Pancreas (tissue), 10 donors: ENCODE measurements at regions not wholly inside any gene's neighbourhood (a gene's known extent, or its start where the extent isn't known, plus 50 kb on each side); places are given as distances from the start of the nearest gene placed in this dataset.

Experiments used
- ATAC-seq, 4 donors: fragments of 200-7000 bp; cut with Tn5 transposase; one replicate each; pipeline versions ENCODE4 v1.8.0 to v1.9.1; 2020; ENCODE audit warnings: mild to moderate bottlenecking in 4 of 4, moderate library complexity in 4 of 4
- DNase-seq, 6 donors: peaks; one replicate each; pipeline ENCODE4 v3.0.0-alpha.2; 2020
- FAIRE-seq: peaks from 2 replicates; lab custom pipeline; 2012; peaks lifted over from hg19 to GRCh38; lab: Jason Lieb, UNC
- H3K27ac ChIP-seq, 4 donors: fragments of 200-600 bp; sonication (generic); 1 replicate in 3 of 4; 2 replicates in 1 of 4; pipeline versions ENCODE4 v1.5.0 to v1.8.0; 2020
- H3K27me3 ChIP-seq, 4 donors: fragments of 200-600 bp; one replicate each; pipeline ENCODE4 v1.8.0; 2021
- H3K36me3 ChIP-seq, 3 donors: fragments of 200-600 bp; sonication (generic) in 1 of 3; one replicate each; pipeline versions ENCODE4 v1.5.0 to v1.8.0; 2020 to 2021
- H3K4me1 ChIP-seq, 3 donors: fragments of 200-600 bp; one replicate each; pipeline ENCODE4 v1.8.0; 2021
- H3K4me3 ChIP-seq, 4 donors: fragments of 200-600 bp; sonication (generic) in 2 of 4; one replicate each; pipeline versions ENCODE4 v1.5.0 to v1.8.0; 2020 to 2021
- H3K9me3 ChIP-seq, 4 donors: fragments of 200-600 bp; one replicate each; pipeline ENCODE4 v1.8.0; 2021
- CTCF ChIP-seq, 4 donors: fragments of 200-600 bp; sonication (generic) in 3 of 4; IDR thresholded peaks; one replicate each; pipeline versions ENCODE4 v1.5.0 to v1.8.0; 2021; ENCODE audit warnings: antibody characterized with exemption in 4 of 4
- WGBS, 2 donors: extraction: QIAGEN DNeasy Blood & Tissue Kit; methylation state at CpG; one replicate each; pipeline ENCODE4 v1.1.7; 2013; 5-methylcytosine and 5-hydroxymethylcytosine counted together
- intact Hi-C, 3 donors: fragments of 100-400 bp; cut with DNase I; formaldehyde crosslinking; loops; one replicate each; pipeline versions ENCODE4 v1.11.1 to v1.14.2; 2022
- donor health status: healthy with polysubstance abuse.
- donor health status: DM: no; HTN: no; CAD: no; lungs with moderate emphysema.
- donor health status: DM: no; HTN: no; CAD: no.
- donor health status: control.
- donor health status: control.
- donor health status: Bipolar disorder and iron deficiency.
- donor health status: DM: yes; HTN: yes; CAD: no.
- donor health status: DM: no; HTN: no; CAD: no.
- donor health status: DM: no; HTN: no; CAD: no.
- donor health status: DM: yes; HTN: yes; CAD: no.

DNA sequence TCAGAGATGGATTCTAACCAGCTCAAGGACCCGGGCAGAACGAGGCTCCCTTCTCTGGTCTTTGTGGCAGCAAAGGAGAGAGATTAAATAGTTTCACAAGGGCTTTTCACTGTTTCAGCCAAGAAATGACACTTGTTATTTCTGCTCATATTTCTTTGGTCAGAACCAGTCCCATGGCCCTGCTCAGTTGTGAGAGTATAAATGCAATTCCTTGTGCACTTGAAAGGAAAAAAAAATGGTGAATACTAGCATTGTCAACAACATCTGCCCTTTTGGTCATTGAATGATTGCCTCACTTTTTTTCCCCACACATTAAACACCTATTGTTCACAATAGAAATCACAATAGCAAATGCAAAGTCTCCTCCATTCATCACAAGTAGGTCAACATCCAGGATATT is 104.4 kb downstream of the RDH14 start:
- H3K27me3 ChIP-seq, result no peaks in the 10 kb centered on the region
- H3K27ac ChIP-seq, result no peak overlapping the region
- H3K4me3 ChIP-seq, result no peak overlapping the region
- intact Hi-C loops, result no loop called here
- H3K36me3 ChIP-seq, result no peaks in the 10 kb centered on the region
- no peak for TF ChIP-seq CTCF (IDR thresholded peaks at IDR 0.05)
- no peak for ATAC-seq
- H3K4me1 ChIP-seq, result no peaks in the 10 kb centered on the region
- no peaks in the 10 kb centered on the region for H3K9me3 ChIP-seq
- no peak for DNase-seq
- FAIRE-seq, result no peak
- 7 to 11% methylated on average over 2 of the region's 2 CpGs for WGBS, 2 donors

DNA sequence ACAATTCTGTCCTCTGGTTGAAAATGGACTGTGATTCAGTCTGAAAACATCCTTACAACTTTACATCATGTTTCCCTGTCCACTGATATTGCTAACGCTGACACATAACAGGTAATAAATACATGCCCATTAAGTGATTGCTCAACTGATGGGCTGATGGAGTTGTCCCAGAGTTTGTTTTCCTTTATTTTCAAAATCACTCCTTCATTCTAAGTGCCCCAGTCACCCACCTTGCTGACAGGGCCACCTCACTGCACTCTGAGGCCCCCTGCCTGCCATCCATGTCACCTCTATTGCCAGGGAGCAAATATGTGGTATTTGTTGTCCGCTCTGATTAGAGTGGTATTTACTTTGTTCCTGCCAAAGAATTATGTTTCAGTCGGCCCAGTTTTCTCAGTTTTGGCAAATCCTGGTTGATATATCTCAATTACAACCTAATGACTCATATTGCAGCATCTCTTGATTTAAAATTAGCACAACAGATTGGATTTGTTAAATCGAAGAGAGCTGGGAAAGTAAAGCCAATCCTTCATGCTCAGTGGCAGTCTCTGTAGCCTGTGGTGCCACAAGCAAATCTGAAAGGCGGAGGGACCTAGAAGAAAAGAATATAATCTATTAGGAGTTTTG is 105.1 kb downstream of the RDH14 start:
- H3K4me1 ChIP-seq, result no peaks in the 10 kb centered on the region
- intact Hi-C loops, result no loop called here
- H3K27ac ChIP-seq, result no peak overlapping the region
- H3K4me3 ChIP-seq, result no peak overlapping the region
- DNase-seq, result peak in 1 of 6 donors; percentile 15
- WGBS, 2 donors, result 30 to 31% methylated on average over 5 of the region's 5 CpGs
- TF ChIP-seq CTCF (IDR thresholded peaks at IDR 0.05), result peak in 1 of 4 donors; percentile 7
- no peaks in the 10 kb centered on the region for H3K27me3 ChIP-seq
- FAIRE-seq, result no peak
- no peaks in the 10 kb centered on the region for H3K9me3 ChIP-seq
- no peaks in the 10 kb centered on the region for H3K36me3 ChIP-seq
- peak; percentile 30 to 71 (median 53) for ATAC-seq

GRCh38 chr2:18454692-18455235 is 105.7 kb downstream of the RDH14 start:
- no peak overlapping the region for H3K4me3 ChIP-seq
- no peak overlapping the region for H3K27ac ChIP-seq
- H3K27me3 ChIP-seq, result no peaks in the 10 kb centered on the region
- H3K4me1 ChIP-seq, result no peaks in the 10 kb centered on the region
- DNase-seq, result no peak
- no peaks in the 10 kb centered on the region for H3K9me3 ChIP-seq
- no peak for TF ChIP-seq CTCF (IDR thresholded peaks at IDR 0.05)
- no peak for ATAC-seq
- no peak for FAIRE-seq
- intact Hi-C loops, result no loop called here
- 56 to 69% methylated on average over 6 of the region's 6 CpGs for WGBS, 2 donors
- no peaks in the 10 kb centered on the region for H3K36me3 ChIP-seq

DNA sequence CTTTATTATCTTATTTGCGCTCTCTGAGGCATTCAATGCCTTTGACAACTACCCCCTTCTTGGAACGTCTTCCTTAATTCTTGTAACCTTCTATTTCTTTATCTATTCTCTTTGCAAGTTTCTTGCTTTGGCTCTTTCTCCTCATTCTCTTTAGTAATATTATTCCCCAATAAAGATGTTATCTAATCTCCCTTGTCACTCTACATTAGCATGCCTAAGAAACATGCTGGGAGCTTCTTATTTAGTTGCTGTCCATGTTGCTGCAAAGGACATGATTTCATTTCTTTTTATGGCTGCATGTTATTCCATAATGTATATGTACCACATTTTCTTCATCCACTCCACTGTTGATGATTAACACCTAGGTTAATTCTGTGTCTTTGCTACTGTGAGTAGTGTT is 113.7 kb downstream of the RDH14 start:
- no peaks in the 10 kb centered on the region for H3K9me3 ChIP-seq
- no peak overlapping the region for H3K4me3 ChIP-seq
- no peaks in the 10 kb centered on the region for H3K27me3 ChIP-seq
- intact Hi-C loops, result no loop called here
- no peak for FAIRE-seq
- no peak overlapping the region for H3K27ac ChIP-seq
- H3K4me1 ChIP-seq, result no peaks in the 10 kb centered on the region
- 61 to 68% methylated on average over 2 of the region's 2 CpGs for WGBS, 2 donors
- TF ChIP-seq CTCF (IDR thresholded peaks at IDR 0.05), result no peak
- DNase-seq, result no peak
- no peak for ATAC-seq
- no peaks in the 10 kb centered on the region for H3K36me3 ChIP-seq
